ENCODE measurements at regions not wholly inside any gene's neighbourhood (a gene's known extent, or its start where the extent isn't known, plus 50 kb on each side); places are given as distances from the start of the nearest gene placed in this dataset.

GRCh38 chr1:30162565-30162964 lies 560.8 kb downstream of the MATN1 start:
- no peak overlapping the region for H3K4me3 ChIP-seq (ENCODE audit: low read depth, low read length)
- Mint-ChIP-seq H3K9me3 (ENCODE audit: unreplicated experiment) (no peaks in the 10 kb centered on the region), H3K4me3 (ENCODE audit: unreplicated experiment) (no peak overlapping the region), H3K27ac (ENCODE audit: unreplicated experiment) (no peak overlapping the region), H3K36me3 (ENCODE audit: insufficient read depth, unreplicated experiment) (no peaks in the 10 kb centered on the region), H3K4me1 (ENCODE audit: low read depth, unreplicated experiment) (no peaks in the 10 kb centered on the region), H3K27me3 (ENCODE audit: insufficient read depth, unreplicated experiment) (peaks cover 5% of the 10 kb centered on the region)
- ChIA-PET CTCF (no interaction called here), POLR2A (no interaction called here)
- H3K36me3 ChIP-seq (ENCODE audit: control insufficient read depth, insufficient read depth, low read length), result no peaks in the 10 kb centered on the region
- H3K9me3 ChIP-seq, result no peaks in the 10 kb centered on the region
- no peak for TF ChIP-seq CTCF (IDR thresholded peaks at IDR 0.05; ENCODE audit: insufficient read depth in 1 of 2, low read depth in 1 of 2, low read length in 1 of 2, severe bottlenecking in 1 of 2, unreplicated experiment in 1 of 2)
- intact Hi-C loops (cut with micrococcal nuclease; ENCODE audit: unreplicated experiment), result no loop called here
- no peak for DNase-seq
- no TSS peak for BruUV-seq (replicated peaks)
- H3K27me3 ChIP-seq (replicated peaks; ENCODE audit: control insufficient read depth, insufficient read depth, low read length), result no peaks in the 10 kb centered on the region
- no peaks in the 10 kb centered on the region for H3K4me1 ChIP-seq

DNA sequence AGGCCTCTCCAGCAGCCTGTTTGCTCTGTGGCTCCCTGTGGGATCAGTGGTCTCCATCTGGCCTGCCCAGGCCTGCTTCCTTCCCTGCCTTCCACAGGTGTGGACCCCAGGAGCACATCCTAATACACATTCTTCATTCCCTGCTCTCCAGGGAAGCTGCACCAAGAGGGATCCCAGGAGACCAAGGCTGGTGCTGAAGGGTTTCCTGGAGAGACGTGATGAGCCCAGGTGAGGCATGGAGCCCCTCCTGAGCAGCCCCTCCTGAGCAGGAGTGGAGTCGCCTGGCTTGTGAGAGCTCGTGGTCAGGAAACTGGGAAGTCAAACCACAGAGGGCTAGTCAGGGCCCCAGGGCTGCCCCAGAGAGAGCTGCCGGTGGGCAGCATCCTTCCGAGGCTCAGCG lies 561.4 kb downstream of the MATN1 start:
- CTCF ChIA-PET, result no interaction called here
- Histone ChIP-seq H3K9me3 (no peaks in the 10 kb centered on the region), H3K36me3 (ENCODE audit: control insufficient read depth, insufficient read depth, low read length) (no peaks in the 10 kb centered on the region), H3K4me3 (ENCODE audit: low read depth, low read length) (no peak overlapping the region), H3K4me1 (no peaks in the 10 kb centered on the region), H3K27me3 (replicated peaks; ENCODE audit: control insufficient read depth, insufficient read depth, low read length) (no peaks in the 10 kb centered on the region)
- no peak overlapping the region for H3K27ac Mint-ChIP-seq (ENCODE audit: unreplicated experiment)
- DNase-seq, result no peak
- no peaks in the 10 kb centered on the region for H3K9me3 Mint-ChIP-seq (ENCODE audit: unreplicated experiment)
- no peaks in the 10 kb centered on the region for H3K4me1 Mint-ChIP-seq (ENCODE audit: low read depth, unreplicated experiment)
- POLR2A ChIA-PET, result no interaction called here
- peaks cover 5% of the 10 kb centered on the region for H3K27me3 Mint-ChIP-seq (ENCODE audit: insufficient read depth, unreplicated experiment)
- intact Hi-C loops (cut with micrococcal nuclease; ENCODE audit: unreplicated experiment), result no loop called here
- no peak for TF ChIP-seq CTCF (IDR thresholded peaks at IDR 0.05; ENCODE audit: insufficient read depth in 1 of 2, low read depth in 1 of 2, low read length in 1 of 2, severe bottlenecking in 1 of 2, unreplicated experiment in 1 of 2)
- no TSS peak for BruUV-seq (replicated peaks)
- no peak overlapping the region for H3K4me3 Mint-ChIP-seq (ENCODE audit: unreplicated experiment)
- H3K36me3 Mint-ChIP-seq (ENCODE audit: insufficient read depth, unreplicated experiment), result no peaks in the 10 kb centered on the region

- POLR2A ChIA-PET, result no interaction called here
- H3K27ac Mint-ChIP-seq (ENCODE audit: unreplicated experiment), result no peak overlapping the region
Measured at GRCh38 chr1:30160999-30161689, 562.2 kb downstream of the MATN1 start.

More at GRCh38 chr1:30160999-30161689, 562.2 kb downstream of the MATN1 start:
- Histone ChIP-seq H3K4me3 (ENCODE audit: low read depth, low read length) (no peak overlapping the region), H3K27me3 (replicated peaks; ENCODE audit: control insufficient read depth, insufficient read depth, low read length) (no peaks in the 10 kb centered on the region), H3K36me3 (ENCODE audit: control insufficient read depth, insufficient read depth, low read length) (no peaks in the 10 kb centered on the region), H3K9me3 (no peaks in the 10 kb centered on the region), H3K4me1 (no peaks in the 10 kb centered on the region)
- CTCF ChIA-PET, result no interaction called here
- no peaks in the 10 kb centered on the region for H3K36me3 Mint-ChIP-seq (ENCODE audit: insufficient read depth, unreplicated experiment)
- H3K4me1 Mint-ChIP-seq (ENCODE audit: low read depth, unreplicated experiment), result no peaks in the 10 kb centered on the region
- TF ChIP-seq CTCF (IDR thresholded peaks at IDR 0.05; ENCODE audit: insufficient read depth in 1 of 2, low read depth in 1 of 2, low read length in 1 of 2, severe bottlenecking in 1 of 2, unreplicated experiment in 1 of 2), result no peak
- intact Hi-C loops (cut with micrococcal nuclease; ENCODE audit: unreplicated experiment), result no loop called here
- no peaks in the 10 kb centered on the region for H3K9me3 Mint-ChIP-seq (ENCODE audit: unreplicated experiment)
- DNase-seq, result no peak
- no TSS peak for BruUV-seq (replicated peaks)
- no peak overlapping the region for H3K4me3 Mint-ChIP-seq (ENCODE audit: unreplicated experiment)
- H3K27me3 Mint-ChIP-seq (ENCODE audit: insufficient read depth, unreplicated experiment), result peaks cover 3% of the 10 kb centered on the region
